IPS DF 19.7 (cell line): ENCODE measurements at regions not wholly inside any gene's neighbourhood (a gene's known extent, or its start where the extent isn't known, plus 50 kb on each side); places are given as distances from the start of the nearest gene placed in this dataset.
"Not testable (repeated sequence)": the region's sequence is repeated elsewhere in the genome, so short reads cannot be mapped to it uniquely, and the experiment has no call there.

Experiments used
- DNase-seq: peaks from one replicate; pipeline ENCODE4 v3.0.0-alpha.2; 2013; ENCODE audit warnings: low read depth, low spot score

GRCh38 chr6:19245656-19246055 lies 591.5 kb upstream of the ID4 start:
- DNase-seq: no peak

GRCh38 chr6:19247181-19247580 lies 590.0 kb upstream of the ID4 start:
- not testable (repeated sequence) for DNase-seq

GRCh38 chr6:19256123-19256522 lies 581.0 kb upstream of the ID4 start:
- DNase-seq: not testable (repeated sequence)

- DNase-seq: no peak
Observed at GRCh38 chr6:19261642-19262041, 575.5 kb upstream of the ID4 start.

- DNase-seq: no peak
Observed at GRCh38 chr6:19268117-19268516, 569.1 kb upstream of the ID4 start.

- no peak for DNase-seq
Observed at GRCh38 chr6:19268718-19269117, 568.5 kb upstream of the ID4 start.

GRCh38 chr6:19269341-19269898 lies 567.8 kb upstream of the ID4 start:
- no peak for DNase-seq

- DNase-seq: no peak
Observed at GRCh38 chr6:19270616-19271015, 566.6 kb upstream of the ID4 start.

GRCh38 chr6:19279273-19279684 lies 557.9 kb upstream of the ID4 start:
- no peak for DNase-seq

- DNase-seq: no peak
Observed at GRCh38 chr6:19287928-19288327, 549.2 kb upstream of the ID4 start.

- DNase-seq: no peak
Observed at GRCh38 chr6:19289457-19289856, 547.7 kb upstream of the ID4 start.

GRCh38 chr6:19297880-19298279 lies 539.3 kb upstream of the ID4 start:
- no peak for DNase-seq

GRCh38 chr6:19298421-19298820 lies 538.7 kb upstream of the ID4 start:
- no peak for DNase-seq

GRCh38 chr6:19299129-19299528 lies 538.0 kb upstream of the ID4 start:
- no peak for DNase-seq

- no peak for DNase-seq
Observed at GRCh38 chr6:19301980-19302379, 535.2 kb upstream of the ID4 start.

GRCh38 chr6:19303383-19303782 lies 533.8 kb upstream of the ID4 start:
- DNase-seq: no peak

GRCh38 chr6:19309661-19310060 lies 527.5 kb upstream of the ID4 start:
- no peak for DNase-seq

- DNase-seq: peak; percentile 42
Observed at GRCh38 chr6:19311786-19312185, 525.4 kb upstream of the ID4 start.

GRCh38 chr6:19312241-19312978 lies 524.8 kb upstream of the ID4 start:
- peak; percentile 87 for DNase-seq

GRCh38 chr6:19317431-19317986 lies 519.7 kb upstream of the ID4 start:
- DNase-seq: no peak

GRCh38 chr6:19319005-19319404 lies 518.2 kb upstream of the ID4 start:
- no peak for DNase-seq

GRCh38 chr6:19320111-19320581 lies 517.0 kb upstream of the ID4 start:
- no peak for DNase-seq
